HFF-Myc (cell line): ENCODE measurements at regions not wholly inside any gene's neighbourhood (a gene's known extent, or its start where the extent isn't known, plus 50 kb on each side); places are given as distances from the start of the nearest gene placed in this dataset.

ENCODE experiments used
- DNase-seq: peaks from one replicate; pipeline ENCODE4 v3.0.0-alpha.2; 2011; ENCODE audit warnings: low read depth; ENCODE audit errors: extremely low read depth
- H3K4me3 ChIP-seq: replicated peaks from 2 replicates; pipeline ENCODE4 v1.5.1; 2011; ENCODE audit warnings: low read depth, mild to moderate bottlenecking, control low read depth, low read length
- CTCF ChIP-seq: IDR thresholded peaks from 2 replicates; pipeline ENCODE4 v1.5.1; 2012; ENCODE audit warnings: mild to moderate bottlenecking, low read depth, low read length, control low read depth; ENCODE audit errors: missing control alignments

DNA sequence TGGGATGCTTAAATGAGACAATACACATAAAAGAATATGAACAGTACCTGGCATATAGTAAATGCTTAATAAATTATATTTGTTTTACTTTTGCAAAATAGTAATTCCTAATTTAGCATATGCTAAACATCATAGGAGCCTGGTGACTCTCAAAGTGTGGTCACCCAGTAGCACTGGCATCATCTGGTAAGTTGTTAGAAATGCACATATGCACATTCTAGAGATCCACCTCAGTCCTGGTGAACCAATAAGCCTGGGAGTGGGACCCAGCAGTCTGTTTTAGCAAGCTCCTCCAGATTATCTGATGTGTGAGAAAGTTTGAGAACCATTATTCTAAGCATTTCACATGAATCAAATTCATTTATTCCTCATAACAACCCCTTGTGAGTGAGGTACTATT lies 830.4 kb downstream of the RPA4 start:
- H3K4me3 ChIP-seq, result no peak overlapping the region
- no peak for TF ChIP-seq CTCF
- DNase-seq, result no peak

DNA sequence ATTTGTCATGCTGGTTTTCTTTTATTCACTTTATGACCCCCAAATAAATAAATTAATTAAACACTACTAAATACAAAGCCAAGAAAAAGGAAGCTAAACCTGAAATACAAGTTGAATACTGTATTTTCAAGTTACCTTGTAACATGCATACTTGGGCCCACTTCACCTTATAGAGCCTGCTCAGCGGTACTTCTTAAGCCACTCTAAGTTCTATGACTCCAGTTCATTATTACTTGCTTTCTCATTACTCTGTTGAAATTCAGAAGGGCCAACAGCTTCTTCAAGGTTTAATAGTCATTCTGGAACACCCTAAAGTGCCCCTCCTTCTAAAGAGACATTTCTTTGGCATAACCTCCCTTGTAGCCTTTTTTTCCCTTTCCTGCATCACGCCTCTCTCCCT lies 844.5 kb downstream of the RPA4 start:
- DNase-seq, result no peak
- no peak overlapping the region for H3K4me3 ChIP-seq
- TF ChIP-seq CTCF, result no peak

- no peak overlapping the region for H3K4me3 ChIP-seq
These were observed 856.3 kb downstream of the RPA4 start for GRCh38 chrX:97740044-97740443.

DNA sequence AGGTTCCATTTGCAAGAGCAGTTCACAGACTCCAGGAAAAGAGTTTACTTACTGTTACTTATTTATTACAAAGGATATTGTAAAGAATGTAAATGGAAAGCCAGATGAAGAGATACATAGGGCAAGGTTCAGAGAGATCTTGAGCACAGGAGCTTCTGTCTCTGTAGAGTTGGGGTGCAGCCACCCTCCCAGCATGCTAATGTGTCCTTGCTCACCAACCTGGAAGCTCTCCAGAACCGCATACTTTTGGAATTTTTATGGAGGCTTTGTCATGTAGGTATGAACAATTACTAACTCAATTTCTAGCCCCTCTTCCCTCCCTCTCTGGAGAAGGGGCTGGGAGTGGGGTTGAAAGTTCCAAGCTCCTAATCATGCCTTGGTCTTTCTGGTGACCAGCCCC lies 857.2 kb downstream of the RPA4 start:
- no peak for TF ChIP-seq CTCF
- H3K4me3 ChIP-seq, result no peak overlapping the region
- DNase-seq, result no peak

More at GRCh38 chrX:97740044-97740443, 856.3 kb downstream of the RPA4 start:
- no peak for DNase-seq
- no peak for TF ChIP-seq CTCF

DNA sequence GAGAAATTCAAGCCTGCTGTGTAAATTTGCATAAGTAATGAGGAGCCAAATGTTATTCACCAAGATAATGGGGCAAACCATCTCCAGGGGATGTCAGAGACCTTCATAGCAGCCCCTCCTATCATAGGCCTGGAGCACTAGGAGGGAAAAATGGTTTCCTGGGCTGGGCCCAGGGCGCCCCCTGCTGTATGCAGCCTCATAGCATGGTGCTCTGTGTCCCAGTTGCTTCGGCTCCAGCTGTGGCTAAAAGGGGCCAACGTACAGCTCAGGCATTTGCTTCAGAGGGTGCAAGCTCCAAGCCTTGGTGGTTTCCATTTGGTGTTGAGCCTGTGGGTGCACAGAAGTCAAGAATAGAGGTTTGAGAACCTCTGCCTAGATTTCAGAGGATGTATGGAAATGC lies 859.3 kb downstream of the RPA4 start:
- no peak overlapping the region for H3K4me3 ChIP-seq
- DNase-seq, result no peak
- peak; percentile 5 for TF ChIP-seq CTCF

DNA sequence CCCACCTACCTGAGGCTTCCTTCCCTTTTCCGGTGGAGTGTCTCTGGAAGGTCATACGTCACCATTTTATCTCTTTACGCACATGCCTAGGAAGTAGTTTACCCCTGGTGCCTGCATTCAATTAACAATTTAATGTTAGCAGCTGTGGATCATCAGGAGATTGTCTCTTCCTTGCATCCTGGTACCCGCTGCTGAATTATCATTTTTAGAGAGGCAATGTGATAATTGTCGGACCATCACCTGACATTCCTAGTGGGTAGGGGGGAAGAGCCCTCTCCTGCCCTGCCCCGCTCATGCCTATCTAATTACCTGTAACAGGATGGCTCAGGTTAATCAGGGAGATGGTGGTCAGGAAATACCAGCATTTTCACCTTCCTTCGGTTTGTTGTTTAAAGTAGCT lies 863.6 kb downstream of the RPA4 start:
- no peak overlapping the region for H3K4me3 ChIP-seq
- no peak for DNase-seq
- TF ChIP-seq CTCF, result no peak

GRCh38 chrX:97751016-97751415 lies 867.3 kb downstream of the RPA4 start:
- TF ChIP-seq CTCF, result no peak
- no peak overlapping the region for H3K4me3 ChIP-seq
- no peak for DNase-seq
